HG03103 (cell line): ENCODE measurements at regions not wholly inside any gene's neighbourhood (a gene's known extent, or its start where the extent isn't known, plus 50 kb on each side); places are given as distances from the start of the nearest gene placed in this dataset.

ENCODE experiments used
- ATAC-seq: cut with Tn5 transposase; IDR thresholded peaks from one replicate; pipeline ENCODE4 v1.9.1; 2021; ENCODE audit warnings: low read depth; ENCODE audit not compliant: unreplicated experiment

- ATAC-seq: peak; percentile 61
These were observed 178.1 kb upstream of the RUNX1 start for GRCh38 chr21:35226968-35227744.

- no peak for ATAC-seq
These were observed 177.2 kb upstream of the RUNX1 start for GRCh38 chr21:35226328-35226727.

- ATAC-seq: no peak
These were observed 176.5 kb upstream of the RUNX1 start for GRCh38 chr21:35225573-35225972.

GRCh38 chr21:35223480-35224156 is 174.5 kb upstream of the RUNX1 start:
- no peak for ATAC-seq

GRCh38 chr21:35222541-35222941 is 173.4 kb upstream of the RUNX1 start:
- no peak for ATAC-seq

- ATAC-seq: no peak
These were observed 172.9 kb upstream of the RUNX1 start for GRCh38 chr21:35222021-35222420.

GRCh38 chr21:35220301-35220700 is 171.2 kb upstream of the RUNX1 start:
- no peak for ATAC-seq

- ATAC-seq: no peak
These were observed 170.6 kb upstream of the RUNX1 start for GRCh38 chr21:35219719-35220118.

GRCh38 chr21:35219291-35219690 is 170.2 kb upstream of the RUNX1 start:
- ATAC-seq: no peak

GRCh38 chr21:35217504-35218060 is 168.5 kb upstream of the RUNX1 start:
- no peak for ATAC-seq

GRCh38 chr21:35216996-35217395 is 167.9 kb upstream of the RUNX1 start:
- ATAC-seq: no peak

- no peak for ATAC-seq
These were observed 166.8 kb upstream of the RUNX1 start for GRCh38 chr21:35215870-35216269.

- no peak for ATAC-seq
These were observed 163.5 kb upstream of the RUNX1 start for GRCh38 chr21:35212393-35213127.

- ATAC-seq: no peak
These were observed 162.7 kb upstream of the RUNX1 start for GRCh38 chr21:35211782-35212181.

- no peak for ATAC-seq
These were observed 161.0 kb upstream of the RUNX1 start for GRCh38 chr21:35210093-35210492.

GRCh38 chr21:35208810-35209517 is 159.9 kb upstream of the RUNX1 start:
- ATAC-seq: no peak

GRCh38 chr21:35208104-35208503 is 159.0 kb upstream of the RUNX1 start:
- ATAC-seq: no peak

- no peak for ATAC-seq
These were observed 158.2 kb upstream of the RUNX1 start for GRCh38 chr21:35207322-35207721.

GRCh38 chr21:35206141-35207125 is 157.3 kb upstream of the RUNX1 start:
- ATAC-seq: no peak
